ENCODE measurements at regions not wholly inside any gene's neighbourhood (a gene's known extent, or its start where the extent isn't known, plus 50 kb on each side); places are given as distances from the start of the nearest gene placed in this dataset.

- no peak for DNase-seq
Measured at GRCh38 chr2:120666433-120666832, 69.2 kb upstream of the GLI2 start.

DNA sequence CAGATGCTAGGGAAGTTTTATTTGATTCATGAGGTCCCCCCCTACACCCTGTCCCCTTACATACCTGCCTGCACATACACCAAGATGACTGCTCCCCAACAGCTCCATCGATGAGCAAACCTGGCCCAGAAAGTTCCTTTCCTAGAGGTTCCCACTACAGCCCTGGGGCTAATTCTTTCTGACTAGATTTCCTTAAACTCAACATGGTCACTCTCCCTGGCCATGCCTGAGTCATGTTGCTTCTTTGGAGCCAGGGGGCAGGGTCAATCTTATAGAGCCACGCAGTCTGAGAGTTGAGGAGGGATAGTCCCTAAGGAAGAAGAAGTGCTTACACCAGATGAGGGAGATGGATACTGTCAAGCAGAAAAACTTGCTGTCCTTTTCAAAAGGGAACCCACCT, 67.7 kb upstream of the GLI2 start:
- DNase-seq, result no peak

DNA sequence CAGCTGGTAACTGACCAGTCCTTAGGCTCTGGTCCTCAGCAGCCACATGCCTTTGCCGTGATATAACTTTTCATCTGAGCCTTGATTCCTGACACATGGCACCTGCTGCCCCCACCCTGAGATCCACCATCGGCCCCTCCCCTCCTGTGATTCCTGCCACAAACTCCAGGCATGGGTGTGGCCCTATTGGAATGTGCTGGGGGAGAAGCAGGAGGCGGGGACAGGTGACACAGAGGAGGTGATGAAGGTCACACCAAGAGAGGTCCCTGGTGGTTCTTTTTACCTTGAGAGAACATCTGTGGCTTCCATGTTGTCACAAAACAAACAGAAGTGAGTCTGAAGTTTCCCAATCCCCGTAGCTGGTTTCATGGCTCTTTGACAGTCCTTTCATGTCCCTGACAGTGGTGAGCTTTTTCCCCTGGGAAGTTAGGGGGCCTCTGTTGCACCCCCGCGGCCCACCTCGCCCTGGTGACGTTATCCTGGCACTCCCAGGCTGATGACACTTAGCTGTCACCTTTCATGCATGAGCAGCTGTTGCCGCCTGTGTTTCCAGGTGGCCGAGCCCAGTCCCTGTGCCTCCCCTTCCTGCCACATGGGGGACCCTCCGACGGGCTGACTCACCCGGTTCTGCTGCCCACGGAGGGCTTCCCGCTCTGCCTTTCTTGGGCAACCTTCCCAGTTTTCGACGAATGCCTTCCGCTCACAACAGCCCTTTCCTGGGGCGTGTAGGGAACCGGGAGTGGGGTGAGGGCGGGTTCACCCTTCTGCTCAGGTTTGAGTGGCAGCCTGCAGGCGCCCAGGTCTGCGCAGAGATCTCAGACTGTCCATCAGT, 66.3 kb upstream of the GLI2 start:
- DNase-seq, result no peak

- no peak for DNase-seq
Measured at GRCh38 chr2:120669971-120670370, 65.7 kb upstream of the GLI2 start.

DNA sequence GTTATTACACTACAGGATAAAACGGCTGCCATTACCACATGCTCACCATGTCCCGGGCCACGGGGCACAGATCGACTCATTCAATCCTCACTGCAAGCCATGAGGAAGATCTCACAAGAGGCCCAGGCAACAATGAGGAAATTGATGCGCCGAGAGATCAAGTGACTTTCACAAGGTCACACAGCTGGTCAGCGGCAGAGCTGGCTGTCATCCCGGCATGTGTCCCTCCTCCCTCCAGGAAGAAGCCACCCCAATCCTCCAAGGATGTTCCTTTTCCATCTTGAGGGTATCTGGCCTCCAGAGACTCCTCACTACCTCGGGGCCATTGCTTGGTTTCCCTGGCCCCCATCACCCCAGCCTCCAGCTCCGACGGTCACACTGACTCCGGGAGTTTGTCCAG, 65.3 kb upstream of the GLI2 start:
- DNase-seq, result no peak

- DNase-seq, result no peak
Measured at GRCh38 chr2:120670771-120671480, 64.7 kb upstream of the GLI2 start.

DNA sequence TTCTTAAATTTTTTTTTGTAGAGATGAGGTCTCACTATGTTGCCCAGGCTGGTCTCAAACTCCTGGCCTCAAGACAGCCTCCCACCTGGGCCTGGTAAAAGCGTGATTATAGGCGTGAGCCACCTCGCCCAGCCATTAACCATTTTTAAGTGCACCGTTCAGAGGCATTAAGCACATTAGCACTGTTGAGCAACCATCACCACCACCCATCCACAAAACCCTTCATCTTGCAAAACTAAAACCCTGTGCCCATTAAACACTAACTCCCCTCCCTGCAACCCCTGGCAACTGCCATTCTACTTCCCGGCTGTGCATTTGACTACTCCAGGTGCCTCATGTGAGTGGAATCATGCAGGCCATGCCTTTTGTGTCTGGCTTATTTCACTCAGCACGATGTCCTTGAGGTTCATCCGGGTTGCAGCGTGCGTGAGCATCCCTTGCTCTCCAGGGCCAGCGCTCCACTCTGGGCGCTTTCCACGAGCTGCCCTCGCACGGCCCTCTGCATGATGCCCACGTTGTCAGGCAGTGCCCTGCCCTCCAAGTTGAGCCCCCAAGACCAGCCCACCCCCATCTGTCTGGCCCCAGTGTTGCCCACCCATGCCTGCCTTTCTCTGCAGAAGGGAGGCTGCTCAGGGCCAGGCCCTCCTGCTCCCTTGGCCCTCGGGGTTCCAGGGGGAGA, 63.0 kb upstream of the GLI2 start:
- DNase-seq, result no peak

- no peak for DNase-seq
Measured at GRCh38 chr2:120673205-120673550, 62.5 kb upstream of the GLI2 start.

DNA sequence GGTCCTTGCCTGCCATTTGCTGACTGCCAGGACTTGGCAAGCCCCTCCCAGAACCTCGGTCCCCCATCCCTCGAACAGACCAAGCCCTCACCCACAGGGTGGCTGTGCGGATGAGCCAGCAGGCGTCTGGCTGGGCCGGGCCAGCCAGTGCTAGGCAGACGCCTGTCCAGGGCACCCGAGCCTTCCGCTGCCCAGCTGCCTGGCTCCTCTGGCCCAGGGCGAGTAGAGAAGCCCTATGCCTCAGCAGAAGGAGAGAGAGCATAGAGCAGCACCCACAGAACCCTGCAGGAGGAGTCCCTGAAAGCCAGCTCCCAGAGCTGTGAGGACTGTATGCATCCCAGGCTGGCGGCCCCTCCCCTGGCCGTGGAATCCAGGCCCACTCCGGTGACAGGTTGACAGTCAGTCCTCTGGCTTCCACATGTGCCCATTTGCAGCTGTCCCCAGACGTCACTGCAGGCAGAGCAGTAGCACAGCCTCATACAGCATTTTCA, 62.1 kb upstream of the GLI2 start:
- DNase-seq, result no peak

DNA sequence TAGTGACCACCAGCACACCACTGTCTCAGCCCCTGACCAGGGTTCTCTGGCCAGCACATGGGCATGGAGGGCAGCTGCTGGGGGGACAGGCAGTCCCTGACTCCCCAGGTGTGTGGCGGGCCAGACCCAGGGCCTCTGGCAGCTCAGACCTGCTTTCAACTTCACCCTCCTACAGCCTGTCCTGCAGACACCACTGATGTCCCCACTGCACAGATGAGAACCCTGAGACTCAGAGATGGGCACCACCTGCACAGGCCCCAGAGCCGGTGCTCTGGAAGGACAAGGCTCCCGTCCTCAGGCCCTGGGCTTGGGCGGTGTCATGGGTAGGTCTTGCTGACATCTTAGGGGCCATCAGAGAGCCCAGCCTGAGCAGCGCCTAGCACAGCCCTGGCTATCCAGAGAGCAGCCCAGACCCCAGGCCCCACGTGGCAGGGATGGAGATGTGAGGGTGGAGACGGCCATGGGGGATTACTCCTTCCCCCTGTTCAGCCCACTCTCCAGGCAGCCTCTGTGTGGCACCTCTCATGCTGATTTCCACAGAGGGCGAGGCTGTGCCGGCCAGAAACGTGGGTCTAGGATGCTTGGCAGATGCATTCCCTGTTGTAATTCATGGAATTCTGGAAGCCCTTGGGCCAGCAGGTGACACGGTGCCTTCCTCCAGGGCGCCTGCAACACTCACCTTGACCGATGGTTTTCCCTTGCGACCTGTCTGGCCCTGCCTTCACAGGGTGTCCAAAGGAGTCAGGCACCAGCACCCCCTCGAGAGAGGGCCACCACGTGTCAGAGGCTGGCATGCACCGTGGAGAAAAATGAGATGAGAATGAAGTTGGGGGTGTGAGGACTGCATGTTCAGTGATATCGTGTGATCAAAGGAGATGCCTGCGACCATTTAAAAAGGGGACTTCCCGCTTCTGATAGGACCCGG, 61.2 kb upstream of the GLI2 start:
- DNase-seq, result no peak

DNA sequence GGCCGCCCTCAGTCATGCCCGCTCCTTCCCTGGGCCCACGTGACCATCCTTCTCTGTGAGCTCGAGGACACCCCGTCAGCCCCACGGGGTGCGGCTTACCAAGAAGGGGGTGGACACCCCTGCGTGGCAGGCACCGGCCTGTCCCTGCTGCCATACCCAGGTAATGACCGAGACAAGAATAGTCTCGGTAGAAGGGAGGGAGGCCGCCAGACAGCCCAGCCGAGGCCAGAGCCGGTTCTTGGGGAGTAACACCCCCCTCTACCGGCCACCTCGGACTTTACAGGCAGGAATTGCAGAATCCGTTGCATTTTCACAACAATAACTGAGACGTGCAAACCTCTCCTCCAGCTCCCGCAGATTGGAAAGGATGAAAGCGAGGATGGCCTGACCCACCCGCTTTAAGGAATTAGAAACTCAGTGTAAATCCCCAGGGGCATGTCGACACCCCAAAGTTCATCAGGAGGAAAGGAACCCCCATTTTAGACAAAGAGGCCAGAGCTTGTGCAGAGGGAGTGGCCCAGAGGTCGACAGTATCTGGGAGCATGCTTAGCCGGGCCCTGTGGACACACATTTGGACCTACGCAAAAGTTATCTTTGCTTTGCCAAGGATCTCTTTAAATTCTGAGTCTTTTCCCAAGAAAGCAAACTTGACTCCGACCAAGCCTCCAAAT, 60.1 kb upstream of the GLI2 start:
- no peak for DNase-seq

GRCh38 chr2:120677221-120677620, 58.4 kb upstream of the GLI2 start:
- no peak for DNase-seq

DNA sequence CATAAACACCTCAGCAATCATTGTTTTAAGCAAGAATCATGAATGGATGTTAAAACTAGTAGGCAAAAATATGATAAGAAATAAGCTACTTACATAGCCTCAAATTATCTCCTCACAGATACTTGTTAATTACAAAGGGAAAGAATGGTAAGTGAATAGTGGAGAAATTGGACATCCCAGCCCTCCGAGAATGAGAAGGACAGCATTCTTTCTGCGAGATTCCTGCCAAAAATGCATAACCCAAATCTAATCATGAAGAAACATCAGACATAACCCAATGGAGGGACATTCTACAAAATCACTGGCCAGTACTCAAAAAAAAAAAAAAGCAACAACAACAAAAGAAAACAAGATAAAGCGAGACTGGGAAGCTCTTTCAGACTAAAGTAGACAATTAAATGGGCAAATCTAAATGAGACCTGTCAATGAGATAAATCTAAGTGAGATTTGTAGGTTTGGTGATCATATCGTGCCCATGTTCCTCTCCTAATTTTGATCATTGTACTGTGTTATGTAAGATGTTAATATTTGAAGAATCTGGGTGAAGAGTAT, 57.9 kb upstream of the GLI2 start:
- DNase-seq, result no peak

GRCh38 chr2:120678251-120678650, 57.4 kb upstream of the GLI2 start:
- DNase-seq, result no peak

DNA sequence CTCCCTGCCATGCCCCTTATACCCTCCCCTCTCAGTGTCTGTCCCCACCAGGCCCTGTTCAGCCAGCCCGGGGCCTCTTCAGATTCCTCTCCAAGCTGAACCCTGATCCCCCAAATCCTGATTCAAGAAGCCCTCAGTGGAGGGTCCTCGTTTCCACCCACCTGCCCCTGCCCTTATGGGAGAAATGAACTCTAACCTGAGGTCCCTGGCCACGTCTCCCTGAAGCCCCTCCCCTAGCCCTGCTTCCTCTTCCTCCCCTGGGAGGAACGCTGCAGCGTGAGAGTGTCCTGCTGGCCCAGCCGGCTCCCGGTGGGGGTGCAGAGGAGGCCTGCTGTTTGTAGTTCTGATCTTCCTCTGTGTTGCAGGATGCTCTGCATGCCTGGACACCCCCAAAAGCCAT, 56.7 kb upstream of the GLI2 start:
- DNase-seq, result no peak

- no peak for DNase-seq
Measured at GRCh38 chr2:120679526-120679925, 56.1 kb upstream of the GLI2 start.

DNA sequence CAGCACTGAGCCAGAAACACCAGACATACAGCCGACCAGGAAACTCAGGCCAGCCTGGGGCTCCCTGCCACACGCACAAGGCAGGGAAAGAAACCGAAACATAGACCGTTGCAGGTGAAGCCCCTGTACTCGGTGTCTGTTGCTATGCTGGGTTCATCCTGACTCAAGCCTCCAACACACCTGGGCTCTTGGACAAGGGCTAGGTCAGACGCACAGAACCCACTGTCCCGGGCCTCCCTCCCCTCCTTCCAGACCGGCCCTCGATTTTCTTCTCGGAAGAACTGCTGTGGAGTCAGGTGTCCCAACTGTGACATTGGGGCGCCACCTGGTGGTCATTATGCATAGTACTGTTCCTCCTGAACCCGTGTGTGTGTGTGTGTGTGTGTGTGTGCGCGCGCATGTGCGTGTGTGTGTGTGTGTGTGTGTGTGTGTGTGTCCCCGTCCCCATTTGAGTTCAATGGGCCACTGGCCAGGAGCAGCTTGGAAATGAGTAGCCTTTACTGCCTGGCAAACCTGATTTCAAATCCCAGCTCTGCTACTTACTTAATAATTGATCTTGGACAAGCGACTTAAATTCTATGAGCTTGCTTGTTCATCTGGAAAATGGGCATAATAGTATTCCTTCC, 55.4 kb upstream of the GLI2 start:
- peak; percentile 87 for DNase-seq

DNA sequence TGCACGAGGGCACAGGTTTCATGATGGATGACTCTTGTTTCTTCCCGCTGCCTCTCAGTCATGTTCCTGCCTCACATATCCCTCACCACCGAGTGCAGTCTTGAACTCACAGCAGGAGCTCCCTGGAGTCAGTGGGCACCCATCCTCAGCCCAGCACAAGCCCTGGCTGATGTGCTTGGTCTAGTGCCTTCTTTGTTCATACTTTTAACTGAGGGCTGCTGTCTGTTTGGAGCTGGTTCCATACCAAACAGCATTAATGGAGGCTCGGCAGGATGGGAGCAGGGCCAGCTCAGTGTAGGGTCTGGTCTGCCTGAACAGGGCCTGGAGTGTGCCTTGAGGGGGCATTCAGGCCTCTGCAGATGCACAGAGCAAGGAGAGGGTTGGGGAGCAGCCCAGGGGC, 54.5 kb upstream of the GLI2 start:
- DNase-seq, result no peak

DNA sequence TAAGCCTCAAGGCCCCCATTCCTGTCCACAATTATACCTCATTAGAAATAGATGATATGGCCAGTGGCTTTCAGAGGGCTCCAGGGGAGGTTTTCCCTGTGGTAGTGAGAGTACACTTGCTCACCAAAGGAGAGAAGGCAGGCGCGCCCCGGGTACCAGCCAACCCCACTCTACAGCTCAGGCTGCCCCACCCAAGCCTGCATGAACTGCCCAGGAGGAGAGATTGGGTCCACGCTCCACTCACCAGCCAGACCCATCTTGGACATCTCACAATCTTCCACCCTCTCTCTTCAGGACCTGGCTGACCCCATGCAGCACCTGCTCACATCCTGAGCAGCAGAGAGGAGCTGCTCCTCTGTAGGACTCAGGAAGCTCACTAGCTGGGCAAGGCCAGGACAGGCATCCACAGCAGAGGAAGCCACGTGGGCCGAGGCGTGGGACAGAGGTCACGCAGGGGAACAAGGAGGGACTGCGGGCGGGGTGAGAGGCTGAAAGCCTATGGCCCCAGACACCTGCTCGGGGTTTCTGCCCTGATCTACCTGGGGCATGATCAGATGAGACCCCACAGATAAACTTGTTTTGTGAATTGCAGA, 53.9 kb upstream of the GLI2 start:
- DNase-seq, result no peak

DNA sequence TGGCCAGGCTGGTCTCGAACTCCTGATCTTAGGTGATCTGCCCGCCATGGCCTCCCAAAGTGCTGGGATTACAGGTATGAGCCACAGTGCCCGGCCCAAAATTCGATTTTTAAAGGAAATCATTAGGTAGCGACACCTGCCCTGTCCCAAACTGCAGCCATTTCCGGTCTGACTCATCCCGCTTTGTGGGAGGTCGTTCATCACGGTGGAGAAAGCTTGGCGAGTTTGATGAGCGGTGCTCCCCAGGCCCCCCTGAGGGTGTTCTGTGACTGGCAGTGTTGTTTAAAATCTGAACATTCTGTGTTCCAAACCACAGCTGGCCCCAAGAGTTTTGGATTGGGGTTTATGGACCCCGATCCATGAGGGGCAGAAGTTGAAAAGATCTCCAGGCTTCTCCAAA, 53.0 kb upstream of the GLI2 start:
- DNase-seq, result no peak

DNA sequence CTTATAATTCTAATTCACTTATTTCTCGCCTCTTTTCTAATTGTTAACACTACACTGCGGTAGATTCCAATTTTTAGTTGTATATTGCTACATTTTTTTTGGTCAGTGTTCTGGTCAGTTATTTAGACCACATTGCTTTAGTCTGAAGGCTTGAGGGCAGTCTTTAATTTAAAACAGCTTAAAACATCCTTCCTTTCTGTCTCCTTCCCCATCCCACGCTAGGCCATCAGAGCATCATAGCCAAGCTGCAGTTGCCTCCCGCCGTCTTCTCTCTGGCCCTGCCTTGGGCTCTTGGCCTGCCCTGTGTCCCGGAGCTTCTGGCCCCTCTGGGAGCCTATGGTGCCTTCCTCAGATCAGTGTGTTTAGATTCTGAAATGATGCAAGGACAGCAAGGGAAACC, 52.6 kb upstream of the GLI2 start:
- DNase-seq, result no peak
